HG02840 (cell line): ENCODE measurements at regions not wholly inside any gene's neighbourhood (a gene's known extent, or its start where the extent isn't known, plus 50 kb on each side); places are given as distances from the start of the nearest gene placed in this dataset.

ENCODE experiments used
- ATAC-seq: cut with Tn5 transposase; IDR thresholded peaks from one replicate; pipeline ENCODE4 v1.9.1; 2021; ENCODE audit warnings: mild to moderate bottlenecking, moderate library complexity, moderate number of reproducible peaks; ENCODE audit not compliant: unreplicated experiment, low FRiP score

- ATAC-seq = no peak
These were observed 386.3 kb downstream of the ETS1 start for GRCh38 chr11:128201009-128201408.

- no peak for ATAC-seq
These were observed 386.9 kb downstream of the ETS1 start for GRCh38 chr11:128200467-128200866.

GRCh38 chr11:128198216-128198772 lies 389.1 kb downstream of the ETS1 start:
- ATAC-seq = no peak

GRCh38 chr11:128196235-128196634 lies 391.1 kb downstream of the ETS1 start:
- no peak for ATAC-seq

GRCh38 chr11:128195756-128196155 lies 391.6 kb downstream of the ETS1 start:
- no peak for ATAC-seq

GRCh38 chr11:128195057-128195751 lies 392.2 kb downstream of the ETS1 start:
- no peak for ATAC-seq

- no peak for ATAC-seq
These were observed 393.1 kb downstream of the ETS1 start for GRCh38 chr11:128194216-128194615.

GRCh38 chr11:128193615-128194014 lies 393.7 kb downstream of the ETS1 start:
- no peak for ATAC-seq

- no peak for ATAC-seq
These were observed 397.0 kb downstream of the ETS1 start for GRCh38 chr11:128190312-128190711.

GRCh38 chr11:128189823-128190222 lies 397.5 kb downstream of the ETS1 start:
- no peak for ATAC-seq

- no peak for ATAC-seq
These were observed 398.9 kb downstream of the ETS1 start for GRCh38 chr11:128188346-128189004.

GRCh38 chr11:128187835-128188234 lies 399.5 kb downstream of the ETS1 start:
- ATAC-seq = no peak

GRCh38 chr11:128187377-128187776 lies 400.0 kb downstream of the ETS1 start:
- no peak for ATAC-seq

GRCh38 chr11:128184981-128185380 lies 402.4 kb downstream of the ETS1 start:
- ATAC-seq = no peak

- ATAC-seq = no peak
These were observed 404.5 kb downstream of the ETS1 start for GRCh38 chr11:128182844-128183243.

GRCh38 chr11:128181984-128182383 lies 405.4 kb downstream of the ETS1 start:
- ATAC-seq = no peak

GRCh38 chr11:128181088-128181480 lies 406.3 kb downstream of the ETS1 start:
- no peak for ATAC-seq

- ATAC-seq = no peak
These were observed 406.8 kb downstream of the ETS1 start for GRCh38 chr11:128180441-128181087.

GRCh38 chr11:128179512-128179911 lies 407.8 kb downstream of the ETS1 start:
- no peak for ATAC-seq

GRCh38 chr11:128179039-128179438 lies 408.3 kb downstream of the ETS1 start:
- no peak for ATAC-seq
